ENCODE measurements at regions not wholly inside any gene's neighbourhood (a gene's known extent, or its start where the extent isn't known, plus 50 kb on each side); places are given as distances from the start of the nearest gene placed in this dataset.

DNA sequence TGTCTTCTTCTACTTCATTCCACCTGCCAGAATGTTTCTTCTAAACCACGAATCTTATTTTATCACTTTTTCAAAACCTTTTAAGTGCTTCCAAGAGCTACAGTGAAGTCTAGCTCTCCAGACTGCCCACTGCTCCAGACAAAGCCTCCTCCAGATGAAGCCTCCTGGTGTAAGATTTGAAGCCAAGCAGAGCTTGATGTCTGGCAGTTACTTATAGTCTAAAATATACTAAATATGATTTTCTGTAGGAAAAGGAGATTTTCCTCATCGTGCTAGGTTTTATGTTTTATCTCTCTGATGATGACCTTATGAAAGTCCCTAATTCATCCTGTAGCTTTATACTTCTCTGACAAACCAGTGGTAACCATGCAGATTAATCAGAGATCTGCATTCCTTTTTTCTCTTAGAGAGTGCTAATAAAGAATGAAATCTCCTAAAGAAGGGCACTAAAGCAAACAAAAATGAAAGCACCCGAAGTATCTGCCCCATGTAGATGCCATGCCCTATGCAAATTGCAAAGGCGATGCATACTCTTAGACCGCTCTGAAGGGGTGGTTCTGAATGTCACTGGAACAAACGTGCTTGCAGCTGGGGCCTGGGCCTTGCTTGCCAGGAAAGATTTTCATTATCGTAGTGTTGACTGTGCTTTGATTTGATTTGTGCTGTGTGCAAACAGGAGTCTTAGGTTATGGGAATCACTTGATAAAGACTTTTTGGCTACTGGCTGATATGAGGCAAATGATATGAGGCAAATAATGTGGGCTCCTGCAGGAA is 314.2 kb downstream of the PID1 start:
- H3K9me3 ChIP-seq (ENCODE audit: control insufficient read depth, low read depth, low read length) = no peaks in the 10 kb centered on the region
- no peaks in the 10 kb centered on the region for H3K4me1 ChIP-seq (ENCODE audit: control insufficient read depth, insufficient read depth, low read length)
- no peak overlapping the region for H3K27ac ChIP-seq (ENCODE audit: low read length)
- H3K27me3 ChIP-seq (ENCODE audit: control insufficient read depth, insufficient read depth, low read length) = no peaks in the 10 kb centered on the region
- H3K4me3 ChIP-seq (ENCODE audit: low read length) = no peak overlapping the region
- H3K36me3 ChIP-seq (ENCODE audit: control insufficient read depth, insufficient read depth, low read length) = no peaks in the 10 kb centered on the region
- no peak for DNase-seq
- WGBS (ENCODE audit: insufficient coverage, low lambda C conversion rate) = 90% methylated on average over 2 of the region's 7 CpGs

DNA sequence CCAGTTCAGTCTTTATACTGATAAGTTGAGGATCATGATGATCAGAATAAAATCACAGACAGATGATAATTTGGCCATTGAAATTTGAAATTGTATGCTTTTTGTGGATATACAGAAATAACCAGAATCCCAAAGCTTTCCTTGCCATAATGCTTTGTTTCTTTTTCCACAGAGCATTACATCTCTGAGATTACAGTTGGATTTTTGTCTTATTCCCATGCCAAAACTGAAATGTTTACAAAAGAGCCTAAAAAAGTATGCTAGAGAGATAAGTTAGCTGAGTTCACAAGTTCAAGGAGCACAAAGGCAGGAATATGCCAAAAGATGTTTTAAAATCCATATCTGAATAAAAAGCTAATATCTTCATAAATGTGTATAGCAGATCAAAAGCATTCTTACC is 321.3 kb downstream of the PID1 start:
- Histone ChIP-seq H3K9me3 (ENCODE audit: control insufficient read depth, low read depth, low read length) (no peaks in the 10 kb centered on the region), H3K4me1 (ENCODE audit: control insufficient read depth, insufficient read depth, low read length) (no peaks in the 10 kb centered on the region), H3K4me3 (ENCODE audit: low read length) (no peak overlapping the region), H3K27ac (ENCODE audit: low read length) (no peak overlapping the region), H3K36me3 (ENCODE audit: control insufficient read depth, insufficient read depth, low read length) (no peaks in the 10 kb centered on the region), H3K27me3 (ENCODE audit: control insufficient read depth, insufficient read depth, low read length) (no peaks in the 10 kb centered on the region)
- no peak for DNase-seq

DNA sequence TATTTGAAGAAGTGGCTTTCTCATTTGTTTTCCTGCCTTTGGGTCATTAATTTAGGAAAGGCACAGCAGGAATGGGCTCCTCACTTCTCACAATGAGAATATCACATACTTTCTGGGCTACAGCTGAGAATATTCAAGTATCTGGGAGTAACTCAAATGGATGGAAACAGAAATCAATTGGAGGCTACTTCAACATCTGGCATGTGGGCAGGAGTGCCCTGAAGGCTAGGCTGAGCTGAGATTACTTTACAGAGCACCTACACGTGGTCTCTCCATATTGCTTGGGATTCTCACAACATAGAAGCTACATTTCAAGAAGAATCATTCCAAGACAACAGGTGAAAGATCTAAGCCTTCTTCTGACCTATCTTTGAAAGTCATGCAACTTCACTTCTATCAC is 325.4 kb downstream of the PID1 start:
- Histone ChIP-seq H3K4me3 (ENCODE audit: low read length) (no peak overlapping the region), H3K27ac (ENCODE audit: low read length) (no peak overlapping the region), H3K36me3 (ENCODE audit: control insufficient read depth, insufficient read depth, low read length) (no peaks in the 10 kb centered on the region), H3K9me3 (ENCODE audit: control insufficient read depth, low read depth, low read length) (no peaks in the 10 kb centered on the region), H3K4me1 (ENCODE audit: control insufficient read depth, insufficient read depth, low read length) (no peaks in the 10 kb centered on the region), H3K27me3 (ENCODE audit: control insufficient read depth, insufficient read depth, low read length) (no peaks in the 10 kb centered on the region)
- DNase-seq = no peak
- WGBS (ENCODE audit: insufficient coverage, low lambda C conversion rate) = no CpG with 5 or more reads among the region's 1 CpG

DNA sequence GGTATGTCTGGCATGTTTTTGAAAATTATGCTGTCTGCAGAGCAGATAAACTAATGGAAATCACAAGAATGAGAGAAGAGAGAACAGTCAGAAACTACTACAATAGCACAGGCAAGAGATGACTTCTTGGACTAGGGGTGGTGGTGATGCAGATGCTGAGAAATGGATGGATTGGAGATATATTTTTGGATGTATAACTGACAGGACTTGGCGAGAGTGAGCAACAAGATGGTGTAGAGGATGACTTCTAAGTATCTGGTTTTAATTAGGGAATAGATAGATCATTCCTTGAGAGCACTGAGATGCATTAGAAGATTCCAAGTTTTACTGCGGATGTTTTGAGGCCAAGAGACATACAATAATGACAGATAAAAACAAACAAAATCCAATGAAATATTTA is 328.2 kb downstream of the PID1 start:
- Histone ChIP-seq H3K4me1 (ENCODE audit: control insufficient read depth, insufficient read depth, low read length) (no peaks in the 10 kb centered on the region), H3K27ac (ENCODE audit: low read length) (no peak overlapping the region), H3K36me3 (ENCODE audit: control insufficient read depth, insufficient read depth, low read length) (no peaks in the 10 kb centered on the region), H3K9me3 (ENCODE audit: control insufficient read depth, low read depth, low read length) (no peaks in the 10 kb centered on the region), H3K27me3 (ENCODE audit: control insufficient read depth, insufficient read depth, low read length) (no peaks in the 10 kb centered on the region), H3K4me3 (ENCODE audit: low read length) (no peak overlapping the region)
- DNase-seq = no peak
- no CpG with 5 or more reads among the region's 2 CpGs for WGBS (ENCODE audit: insufficient coverage, low lambda C conversion rate)

DNA sequence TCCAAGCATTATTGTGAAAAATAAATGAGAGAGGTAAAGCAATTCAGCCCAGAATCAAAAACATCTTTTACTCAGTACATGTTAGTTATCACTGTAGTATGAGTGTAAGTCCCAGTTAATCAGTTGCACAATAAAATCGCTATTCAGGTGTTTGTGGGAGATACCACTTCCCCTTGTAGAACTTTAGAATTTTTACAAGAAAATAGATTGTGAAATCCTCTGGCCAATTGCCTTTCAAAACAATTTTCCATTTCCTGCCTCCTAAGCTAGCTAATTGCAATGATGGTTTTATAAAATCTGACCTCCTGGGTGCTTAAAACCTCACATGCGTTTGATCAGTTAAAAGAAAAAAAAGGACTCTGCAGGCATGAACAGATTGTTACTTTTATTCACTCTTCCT is 332.5 kb downstream of the PID1 start:
- DNase-seq = no peak
- Histone ChIP-seq H3K36me3 (ENCODE audit: control insufficient read depth, insufficient read depth, low read length) (no peaks in the 10 kb centered on the region), H3K4me3 (ENCODE audit: low read length) (no peak overlapping the region), H3K27me3 (ENCODE audit: control insufficient read depth, insufficient read depth, low read length) (no peaks in the 10 kb centered on the region), H3K9me3 (ENCODE audit: control insufficient read depth, low read depth, low read length) (peaks cover under 1% of the 10 kb centered on the region), H3K27ac (ENCODE audit: low read length) (no peak overlapping the region), H3K4me1 (ENCODE audit: control insufficient read depth, insufficient read depth, low read length) (no peaks in the 10 kb centered on the region)
- whole genome bisulfite sequencing (ENCODE audit: insufficient coverage, low lambda C conversion rate) = no CpG with 5 or more reads among the region's 2 CpGs

DNA sequence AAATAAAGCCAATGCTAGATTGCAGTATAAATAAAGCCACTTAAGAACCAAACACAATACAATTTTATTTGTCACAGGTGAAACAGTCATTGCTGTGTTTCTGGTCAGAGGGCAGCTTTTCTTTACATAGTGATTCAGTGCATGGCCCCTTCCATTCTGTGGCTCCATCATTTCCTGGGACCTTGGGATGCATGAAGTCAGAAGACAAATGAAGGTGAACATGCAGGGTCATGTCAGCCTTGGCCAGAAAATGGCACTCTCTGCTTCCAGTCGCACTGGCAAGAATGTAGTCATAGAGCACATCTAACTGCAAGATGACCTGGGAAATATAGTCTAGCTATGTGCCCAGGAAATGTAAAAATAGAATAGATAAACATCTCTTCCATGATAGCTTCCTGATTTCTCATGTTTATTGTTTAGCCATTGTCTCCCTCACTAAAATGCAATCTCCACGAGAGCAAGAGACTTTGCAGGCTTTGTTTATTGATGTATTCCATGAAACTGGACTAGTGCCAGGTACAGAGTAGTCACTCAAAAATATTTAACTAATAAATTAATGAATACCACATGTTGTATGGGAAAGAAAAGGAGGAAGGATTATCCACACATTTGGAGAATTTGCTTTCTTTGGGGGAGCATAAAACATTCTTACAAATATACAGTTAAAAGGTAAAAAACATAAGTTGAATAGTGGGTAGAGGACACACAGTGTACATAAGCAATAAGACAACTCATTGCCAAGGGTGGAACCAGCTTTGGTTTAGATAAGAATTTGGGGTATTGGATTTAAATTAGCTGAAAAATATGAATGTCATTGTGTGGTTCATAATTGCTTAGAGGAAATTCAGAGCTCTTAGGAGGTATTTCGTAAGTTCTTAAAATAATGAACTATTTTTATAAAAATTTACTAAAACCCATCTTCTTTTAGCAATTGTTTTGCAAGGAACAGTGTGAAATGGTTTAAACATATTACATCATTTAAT is 343.8 kb downstream of the PID1 start:
- H3K27me3 ChIP-seq (ENCODE audit: control insufficient read depth, insufficient read depth, low read length) = no peaks in the 10 kb centered on the region
- H3K36me3 ChIP-seq (ENCODE audit: control insufficient read depth, insufficient read depth, low read length) = no peaks in the 10 kb centered on the region
- DNase-seq = no peak
- H3K4me1 ChIP-seq (ENCODE audit: control insufficient read depth, insufficient read depth, low read length) = no peaks in the 10 kb centered on the region
- H3K27ac ChIP-seq (ENCODE audit: low read length) = no peak overlapping the region
- WGBS (ENCODE audit: insufficient coverage, low lambda C conversion rate) = no CpG with 5 or more reads among the region's 3 CpGs
- H3K4me3 ChIP-seq (ENCODE audit: low read length) = no peak overlapping the region
- H3K9me3 ChIP-seq (ENCODE audit: control insufficient read depth, low read depth, low read length) = peaks cover 7% of the 10 kb centered on the region

DNA sequence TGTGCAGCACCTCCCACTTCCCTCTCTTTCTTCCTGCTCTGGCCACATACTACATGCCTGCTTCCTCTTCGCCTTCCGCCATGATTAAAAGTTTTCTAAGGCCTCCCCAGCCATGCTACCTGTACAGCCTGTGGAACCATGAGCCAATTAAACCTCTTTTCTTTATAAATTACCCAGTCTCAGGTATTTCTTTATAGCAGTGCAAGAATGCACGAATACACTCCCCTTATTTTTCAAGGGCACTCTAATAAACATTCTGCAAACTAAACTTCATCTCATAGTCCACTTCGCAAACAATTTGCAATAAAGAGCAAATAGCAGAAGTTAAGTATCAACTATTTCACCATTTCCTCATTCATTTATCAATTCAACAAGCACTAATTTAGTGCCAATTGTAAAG is 351.3 kb downstream of the PID1 start:
- H3K9me3 ChIP-seq (ENCODE audit: control insufficient read depth, low read depth, low read length) = no peaks in the 10 kb centered on the region
- H3K36me3 ChIP-seq (ENCODE audit: control insufficient read depth, insufficient read depth, low read length) = no peaks in the 10 kb centered on the region
- H3K4me1 ChIP-seq (ENCODE audit: control insufficient read depth, insufficient read depth, low read length) = no peaks in the 10 kb centered on the region
- no peak overlapping the region for H3K4me3 ChIP-seq (ENCODE audit: low read length)
- H3K27ac ChIP-seq (ENCODE audit: low read length) = no peak overlapping the region
- no peaks in the 10 kb centered on the region for H3K27me3 ChIP-seq (ENCODE audit: control insufficient read depth, insufficient read depth, low read length)
- WGBS (ENCODE audit: insufficient coverage, low lambda C conversion rate) = 100% methylated on average over 2 of the region's 4 CpGs
- no peak for DNase-seq

DNA sequence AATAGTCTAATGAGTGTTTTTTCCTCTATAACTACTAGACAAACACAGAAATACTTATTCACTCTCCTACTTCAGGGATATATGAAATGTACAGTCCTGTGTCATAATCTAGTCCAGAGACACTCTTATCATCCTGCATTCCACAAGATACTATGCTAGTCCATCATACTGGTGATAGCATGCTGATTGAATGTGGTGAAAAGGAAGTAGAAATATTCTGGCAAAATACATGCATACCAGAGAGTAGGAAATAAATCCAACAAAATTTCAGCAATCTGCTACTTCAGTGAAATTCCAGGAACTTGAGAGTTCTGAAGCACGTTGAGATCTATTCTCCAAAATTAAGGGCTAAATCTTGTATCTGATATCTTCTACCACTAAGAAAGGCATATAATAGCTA is 353.9 kb downstream of the PID1 start:
- H3K27me3 ChIP-seq (ENCODE audit: control insufficient read depth, insufficient read depth, low read length) = no peaks in the 10 kb centered on the region
- no peak overlapping the region for H3K4me3 ChIP-seq (ENCODE audit: low read length)
- no peaks in the 10 kb centered on the region for H3K9me3 ChIP-seq (ENCODE audit: control insufficient read depth, low read depth, low read length)
- H3K4me1 ChIP-seq (ENCODE audit: control insufficient read depth, insufficient read depth, low read length) = no peaks in the 10 kb centered on the region
- H3K36me3 ChIP-seq (ENCODE audit: control insufficient read depth, insufficient read depth, low read length) = no peaks in the 10 kb centered on the region
- WGBS (ENCODE audit: insufficient coverage, low lambda C conversion rate) = no CpG with 5 or more reads among the region's 1 CpG
- no peak for DNase-seq
- H3K27ac ChIP-seq (ENCODE audit: low read length) = no peak overlapping the region

DNA sequence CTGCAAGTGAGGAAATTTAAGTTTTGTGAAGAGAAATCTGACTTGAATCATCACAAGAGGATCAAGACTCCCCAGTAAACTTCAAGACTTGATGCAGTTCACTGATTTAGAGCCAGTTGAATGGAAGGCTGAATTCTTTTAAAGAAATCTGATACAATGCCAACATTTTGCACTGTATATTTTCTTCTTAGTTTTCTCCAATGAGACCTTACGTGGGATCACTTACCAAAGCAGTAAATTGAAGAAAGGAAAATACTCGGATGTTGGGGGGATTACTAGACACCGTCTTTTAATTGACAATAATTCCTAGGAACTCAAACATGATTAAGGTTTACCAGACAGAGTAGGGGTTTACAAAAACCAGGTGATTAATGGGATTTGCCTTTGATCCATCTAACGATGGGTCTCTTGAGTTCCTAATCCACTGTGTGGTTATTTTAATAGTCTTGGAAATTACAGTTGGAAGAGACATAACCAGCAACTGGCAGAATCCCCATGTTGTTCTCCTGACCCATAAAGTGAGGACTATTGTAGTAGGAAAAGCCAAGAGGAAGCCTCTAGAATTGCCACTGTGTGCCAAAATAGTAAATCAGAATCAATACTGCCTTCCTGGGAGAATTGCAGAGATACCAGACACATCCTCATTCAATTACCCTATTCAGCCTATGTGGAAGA is 354.5 kb downstream of the PID1 start:
- Histone ChIP-seq H3K27me3 (ENCODE audit: control insufficient read depth, insufficient read depth, low read length) (no peaks in the 10 kb centered on the region), H3K9me3 (ENCODE audit: control insufficient read depth, low read depth, low read length) (no peaks in the 10 kb centered on the region), H3K4me1 (ENCODE audit: control insufficient read depth, insufficient read depth, low read length) (no peaks in the 10 kb centered on the region), H3K27ac (ENCODE audit: low read length) (no peak overlapping the region), H3K36me3 (ENCODE audit: control insufficient read depth, insufficient read depth, low read length) (no peaks in the 10 kb centered on the region), H3K4me3 (ENCODE audit: low read length) (no peak overlapping the region)
- no CpG with 5 or more reads among the region's 4 CpGs for WGBS (ENCODE audit: insufficient coverage, low lambda C conversion rate)
- no peak for DNase-seq

DNA sequence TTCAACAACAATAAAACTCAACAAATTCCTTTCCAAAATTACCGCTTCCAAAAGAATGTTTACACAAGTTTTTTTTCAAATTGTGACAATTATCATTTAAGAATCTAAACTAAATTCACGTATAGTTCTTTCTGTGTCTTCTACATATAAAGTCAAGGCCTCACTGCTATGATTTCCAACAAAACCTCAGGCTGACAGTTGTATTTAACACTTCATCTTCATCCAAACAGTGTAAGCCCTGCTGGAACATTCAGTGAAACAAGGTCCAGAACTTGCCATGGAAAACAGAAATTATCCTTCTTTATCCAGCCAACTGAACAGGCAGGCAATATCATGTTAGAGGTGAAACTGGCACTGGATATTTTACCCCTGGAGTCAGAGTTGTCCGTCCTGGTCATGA is 357.9 kb downstream of the PID1 start:
- no peaks in the 10 kb centered on the region for H3K4me1 ChIP-seq (ENCODE audit: control insufficient read depth, insufficient read depth, low read length)
- 83% methylated on average over 2 of the region's 3 CpGs for WGBS (ENCODE audit: insufficient coverage, low lambda C conversion rate)
- no peaks in the 10 kb centered on the region for H3K36me3 ChIP-seq (ENCODE audit: control insufficient read depth, insufficient read depth, low read length)
- H3K27ac ChIP-seq (ENCODE audit: low read length) = no peak overlapping the region
- no peaks in the 10 kb centered on the region for H3K27me3 ChIP-seq (ENCODE audit: control insufficient read depth, insufficient read depth, low read length)
- no peaks in the 10 kb centered on the region for H3K9me3 ChIP-seq (ENCODE audit: control insufficient read depth, low read depth, low read length)
- DNase-seq = no peak
- no peak overlapping the region for H3K4me3 ChIP-seq (ENCODE audit: low read length)
